ENCODE measurements at regions not wholly inside any gene's neighbourhood (a gene's known extent, or its start where the extent isn't known, plus 50 kb on each side); places are given as distances from the start of the nearest gene placed in this dataset.

DNA sequence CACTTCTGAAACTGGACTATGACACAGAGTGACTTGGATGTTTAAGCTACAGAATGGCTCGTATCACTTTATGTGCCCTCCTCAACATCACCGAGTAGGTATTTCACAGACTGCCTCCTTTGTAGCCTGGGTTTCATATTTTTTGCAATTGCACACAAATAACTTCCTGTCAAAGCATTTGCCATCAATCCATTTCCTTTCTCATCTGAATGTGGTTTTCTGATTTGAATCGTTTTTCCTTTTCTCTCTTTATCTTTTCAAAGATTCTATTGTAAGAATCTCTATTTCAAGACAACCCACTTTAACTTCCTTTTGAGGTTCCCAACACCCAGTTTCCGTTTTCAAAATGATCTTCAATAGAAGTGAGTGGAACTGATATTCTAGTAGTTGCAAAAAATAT is 563.8 kb upstream of the ARRDC3 start:
- TF ChIP-seq, protein P1, sequence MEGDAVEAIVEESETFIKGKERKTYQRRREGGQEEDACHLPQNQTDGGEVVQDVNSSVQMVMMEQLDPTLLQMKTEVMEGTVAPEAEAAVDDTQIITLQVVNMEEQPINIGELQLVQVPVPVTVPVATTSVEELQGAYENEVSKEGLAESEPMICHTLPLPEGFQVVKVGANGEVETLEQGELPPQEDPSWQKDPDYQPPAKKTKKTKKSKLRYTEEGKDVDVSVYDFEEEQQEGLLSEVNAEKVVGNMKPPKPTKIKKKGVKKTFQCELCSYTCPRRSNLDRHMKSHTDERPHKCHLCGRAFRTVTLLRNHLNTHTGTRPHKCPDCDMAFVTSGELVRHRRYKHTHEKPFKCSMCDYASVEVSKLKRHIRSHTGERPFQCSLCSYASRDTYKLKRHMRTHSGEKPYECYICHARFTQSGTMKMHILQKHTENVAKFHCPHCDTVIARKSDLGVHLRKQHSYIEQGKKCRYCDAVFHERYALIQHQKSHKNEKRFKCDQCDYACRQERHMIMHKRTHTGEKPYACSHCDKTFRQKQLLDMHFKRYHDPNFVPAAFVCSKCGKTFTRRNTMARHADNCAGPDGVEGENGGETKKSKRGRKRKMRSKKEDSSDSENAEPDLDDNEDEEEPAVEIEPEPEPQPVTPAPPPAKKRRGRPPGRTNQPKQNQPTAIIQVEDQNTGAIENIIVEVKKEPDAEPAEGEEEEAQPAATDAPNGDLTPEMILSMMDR (conservative IDR thresholded peaks at IDR 0.05; ENCODE audit: low read depth in 2 of 2): no peak
- TF ChIP-seq POLR2AphosphoS5 (IDR thresholded peaks at IDR 0.05; ENCODE audit: low read depth): no peak
- TF ChIP-seq EZH2phosphoT487 (IDR thresholded peaks at IDR 0.05; ENCODE audit: unreplicated experiment): no peak
- TF ChIP-seq JUNB (IDR thresholded peaks at IDR 0.05; ENCODE audit: unreplicated experiment): no peak
- TF ChIP-seq, protein P2, sequence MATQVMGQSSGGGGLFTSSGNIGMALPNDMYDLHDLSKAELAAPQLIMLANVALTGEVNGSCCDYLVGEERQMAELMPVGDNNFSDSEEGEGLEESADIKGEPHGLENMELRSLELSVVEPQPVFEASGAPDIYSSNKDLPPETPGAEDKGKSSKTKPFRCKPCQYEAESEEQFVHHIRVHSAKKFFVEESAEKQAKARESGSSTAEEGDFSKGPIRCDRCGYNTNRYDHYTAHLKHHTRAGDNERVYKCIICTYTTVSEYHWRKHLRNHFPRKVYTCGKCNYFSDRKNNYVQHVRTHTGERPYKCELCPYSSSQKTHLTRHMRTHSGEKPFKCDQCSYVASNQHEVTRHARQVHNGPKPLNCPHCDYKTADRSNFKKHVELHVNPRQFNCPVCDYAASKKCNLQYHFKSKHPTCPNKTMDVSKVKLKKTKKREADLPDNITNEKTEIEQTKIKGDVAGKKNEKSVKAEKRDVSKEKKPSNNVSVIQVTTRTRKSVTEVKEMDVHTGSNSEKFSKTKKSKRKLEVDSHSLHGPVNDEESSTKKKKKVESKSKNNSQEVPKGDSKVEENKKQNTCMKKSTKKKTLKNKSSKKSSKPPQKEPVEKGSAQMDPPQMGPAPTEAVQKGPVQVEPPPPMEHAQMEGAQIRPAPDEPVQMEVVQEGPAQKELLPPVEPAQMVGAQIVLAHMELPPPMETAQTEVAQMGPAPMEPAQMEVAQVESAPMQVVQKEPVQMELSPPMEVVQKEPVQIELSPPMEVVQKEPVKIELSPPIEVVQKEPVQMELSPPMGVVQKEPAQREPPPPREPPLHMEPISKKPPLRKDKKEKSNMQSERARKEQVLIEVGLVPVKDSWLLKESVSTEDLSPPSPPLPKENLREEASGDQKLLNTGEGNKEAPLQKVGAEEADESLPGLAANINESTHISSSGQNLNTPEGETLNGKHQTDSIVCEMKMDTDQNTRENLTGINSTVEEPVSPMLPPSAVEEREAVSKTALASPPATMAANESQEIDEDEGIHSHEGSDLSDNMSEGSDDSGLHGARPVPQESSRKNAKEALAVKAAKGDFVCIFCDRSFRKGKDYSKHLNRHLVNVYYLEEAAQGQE (IDR thresholded peaks at IDR 0.05; ENCODE audit: unreplicated experiment): no peak
- no peak for TF ChIP-seq STAT1 (IDR thresholded peaks at IDR 0.05; ENCODE audit: unreplicated experiment)
- no peak for TF ChIP-seq EZH2 (IDR thresholded peaks at IDR 0.05; ENCODE audit: low read depth, unreplicated experiment)
- no peak for TF ChIP-seq ZNF114 (CRISPR knock-in tag; IDR thresholded peaks at IDR 0.05)
- no peak for TF ChIP-seq NANOG (IDR thresholded peaks at IDR 0.05; ENCODE audit: borderline replicate concordance)
- TF ChIP-seq, protein P3, sequence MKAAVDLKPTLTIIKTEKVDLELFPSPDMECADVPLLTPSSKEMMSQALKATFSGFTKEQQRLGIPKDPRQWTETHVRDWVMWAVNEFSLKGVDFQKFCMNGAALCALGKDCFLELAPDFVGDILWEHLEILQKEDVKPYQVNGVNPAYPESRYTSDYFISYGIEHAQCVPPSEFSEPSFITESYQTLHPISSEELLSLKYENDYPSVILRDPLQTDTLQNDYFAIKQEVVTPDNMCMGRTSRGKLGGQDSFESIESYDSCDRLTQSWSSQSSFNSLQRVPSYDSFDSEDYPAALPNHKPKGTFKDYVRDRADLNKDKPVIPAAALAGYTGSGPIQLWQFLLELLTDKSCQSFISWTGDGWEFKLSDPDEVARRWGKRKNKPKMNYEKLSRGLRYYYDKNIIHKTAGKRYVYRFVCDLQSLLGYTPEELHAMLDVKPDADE (IDR thresholded peaks at IDR 0.05): no peak
- TF ChIP-seq CREB1 (CRISPR knock-in tag; IDR thresholded peaks at IDR 0.05; ENCODE audit: low read depth): no peak
- no peak for TF ChIP-seq ZNF331 (CRISPR knock-in tag; IDR thresholded peaks at IDR 0.05; ENCODE audit: low read depth)
- TF ChIP-seq, protein P4, sequence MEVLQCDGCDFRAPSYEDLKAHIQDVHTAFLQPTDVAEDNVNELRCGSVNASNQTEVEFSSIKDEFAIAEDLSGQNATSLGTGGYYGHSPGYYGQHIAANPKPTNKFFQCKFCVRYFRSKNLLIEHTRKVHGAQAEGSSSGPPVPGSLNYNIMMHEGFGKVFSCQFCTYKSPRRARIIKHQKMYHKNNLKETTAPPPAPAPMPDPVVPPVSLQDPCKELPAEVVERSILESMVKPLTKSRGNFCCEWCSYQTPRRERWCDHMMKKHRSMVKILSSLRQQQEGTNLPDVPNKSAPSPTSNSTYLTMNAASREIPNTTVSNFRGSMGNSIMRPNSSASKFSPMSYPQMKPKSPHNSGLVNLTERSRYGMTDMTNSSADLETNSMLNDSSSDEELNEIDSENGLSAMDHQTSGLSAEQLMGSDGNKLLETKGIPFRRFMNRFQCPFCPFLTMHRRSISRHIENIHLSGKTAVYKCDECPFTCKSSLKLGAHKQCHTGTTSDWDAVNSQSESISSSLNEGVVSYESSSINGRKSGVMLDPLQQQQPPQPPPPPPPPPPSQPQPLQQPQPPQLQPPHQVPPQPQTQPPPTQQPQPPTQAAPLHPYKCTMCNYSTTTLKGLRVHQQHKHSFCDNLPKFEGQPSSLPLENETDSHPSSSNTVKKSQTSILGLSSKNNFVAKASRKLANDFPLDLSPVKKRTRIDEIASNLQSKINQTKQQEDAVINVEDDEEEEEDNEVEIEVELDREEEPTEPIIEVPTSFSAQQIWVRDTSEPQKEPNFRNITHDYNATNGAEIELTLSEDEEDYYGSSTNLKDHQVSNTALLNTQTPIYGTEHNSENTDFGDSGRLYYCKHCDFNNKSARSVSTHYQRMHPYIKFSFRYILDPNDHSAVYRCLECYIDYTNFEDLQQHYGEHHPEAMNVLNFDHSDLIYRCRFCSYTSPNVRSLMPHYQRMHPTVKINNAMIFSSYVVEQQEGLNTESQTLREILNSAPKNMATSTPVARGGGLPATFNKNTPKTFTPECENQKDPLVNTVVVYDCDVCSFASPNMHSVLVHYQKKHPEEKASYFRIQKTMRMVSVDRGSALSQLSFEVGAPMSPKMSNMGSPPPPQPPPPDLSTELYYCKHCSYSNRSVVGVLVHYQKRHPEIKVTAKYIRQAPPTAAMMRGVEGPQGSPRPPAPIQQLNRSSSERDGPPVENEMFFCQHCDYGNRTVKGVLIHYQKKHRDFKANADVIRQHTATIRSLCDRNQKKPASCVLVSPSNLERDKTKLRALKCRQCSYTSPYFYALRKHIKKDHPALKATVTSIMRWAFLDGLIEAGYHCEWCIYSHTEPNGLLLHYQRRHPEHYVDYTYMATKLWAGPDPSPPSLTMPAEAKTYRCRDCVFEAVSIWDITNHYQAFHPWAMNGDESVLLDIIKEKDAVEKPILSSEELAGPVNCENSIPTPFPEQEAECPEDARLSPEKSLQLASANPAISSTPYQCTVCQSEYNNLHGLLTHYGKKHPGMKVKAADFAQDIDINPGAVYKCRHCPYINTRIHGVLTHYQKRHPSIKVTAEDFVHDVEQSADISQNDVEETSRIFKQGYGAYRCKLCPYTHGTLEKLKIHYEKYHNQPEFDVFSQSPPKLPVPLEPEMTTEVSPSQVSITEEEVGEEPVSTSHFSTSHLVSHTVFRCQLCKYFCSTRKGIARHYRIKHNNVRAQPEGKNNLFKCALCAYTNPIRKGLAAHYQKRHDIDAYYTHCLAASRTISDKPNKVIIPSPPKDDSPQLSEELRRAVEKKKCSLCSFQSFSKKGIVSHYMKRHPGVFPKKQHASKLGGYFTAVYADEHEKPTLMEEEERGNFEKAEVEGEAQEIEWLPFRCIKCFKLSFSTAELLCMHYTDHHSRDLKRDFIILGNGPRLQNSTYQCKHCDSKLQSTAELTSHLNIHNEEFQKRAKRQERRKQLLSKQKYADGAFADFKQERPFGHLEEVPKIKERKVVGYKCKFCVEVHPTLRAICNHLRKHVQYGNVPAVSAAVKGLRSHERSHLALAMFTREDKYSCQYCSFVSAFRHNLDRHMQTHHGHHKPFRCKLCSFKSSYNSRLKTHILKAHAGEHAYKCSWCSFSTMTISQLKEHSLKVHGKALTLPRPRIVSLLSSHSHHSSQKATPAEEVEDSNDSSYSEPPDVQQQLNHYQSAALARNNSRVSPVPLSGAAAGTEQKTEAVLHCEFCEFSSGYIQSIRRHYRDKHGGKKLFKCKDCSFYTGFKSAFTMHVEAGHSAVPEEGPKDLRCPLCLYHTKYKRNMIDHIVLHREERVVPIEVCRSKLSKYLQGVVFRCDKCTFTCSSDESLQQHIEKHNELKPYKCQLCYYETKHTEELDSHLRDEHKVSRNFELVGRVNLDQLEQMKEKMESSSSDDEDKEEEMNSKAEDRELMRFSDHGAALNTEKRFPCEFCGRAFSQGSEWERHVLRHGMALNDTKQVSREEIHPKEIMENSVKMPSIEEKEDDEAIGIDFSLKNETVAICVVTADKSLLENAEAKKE (CRISPR knock-in tag; IDR thresholded peaks at IDR 0.05): no peak

Measured in GM23338 (cell line).